Astrocyte of the spinal cord (primary cell): ENCODE measurements at regions not wholly inside any gene's neighbourhood (a gene's known extent, or its start where the extent isn't known, plus 50 kb on each side); places are given as distances from the start of the nearest gene placed in this dataset.

Experiments used
- DNase-seq: peaks from one replicate; pipeline ENCODE4 v3.0.0; 2011; ENCODE audit warnings: low read depth, low spot score
- H3K4me3 ChIP-seq: 2 replicates; pipeline ENCODE4 v1.5.1; 2011; ENCODE audit warnings: low read depth, mild to moderate bottlenecking, low read length, moderate library complexity
- in situ Hi-C: cut with HindIII; loops from 2 replicates; pipeline ENCODE4 v1.10.0; 2017; ENCODE audit warnings: low sequenced_read_pairs
- TF ChIP-seq, protein P1 (sequence below): IDR thresholded peaks from 2 replicates; pipeline ENCODE4 v1.5.1; 2012; ENCODE audit warnings: low read depth, mild to moderate bottlenecking, low read length, inconsistent platforms

- TF ChIP-seq, protein P1, sequence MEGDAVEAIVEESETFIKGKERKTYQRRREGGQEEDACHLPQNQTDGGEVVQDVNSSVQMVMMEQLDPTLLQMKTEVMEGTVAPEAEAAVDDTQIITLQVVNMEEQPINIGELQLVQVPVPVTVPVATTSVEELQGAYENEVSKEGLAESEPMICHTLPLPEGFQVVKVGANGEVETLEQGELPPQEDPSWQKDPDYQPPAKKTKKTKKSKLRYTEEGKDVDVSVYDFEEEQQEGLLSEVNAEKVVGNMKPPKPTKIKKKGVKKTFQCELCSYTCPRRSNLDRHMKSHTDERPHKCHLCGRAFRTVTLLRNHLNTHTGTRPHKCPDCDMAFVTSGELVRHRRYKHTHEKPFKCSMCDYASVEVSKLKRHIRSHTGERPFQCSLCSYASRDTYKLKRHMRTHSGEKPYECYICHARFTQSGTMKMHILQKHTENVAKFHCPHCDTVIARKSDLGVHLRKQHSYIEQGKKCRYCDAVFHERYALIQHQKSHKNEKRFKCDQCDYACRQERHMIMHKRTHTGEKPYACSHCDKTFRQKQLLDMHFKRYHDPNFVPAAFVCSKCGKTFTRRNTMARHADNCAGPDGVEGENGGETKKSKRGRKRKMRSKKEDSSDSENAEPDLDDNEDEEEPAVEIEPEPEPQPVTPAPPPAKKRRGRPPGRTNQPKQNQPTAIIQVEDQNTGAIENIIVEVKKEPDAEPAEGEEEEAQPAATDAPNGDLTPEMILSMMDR, result no peak
- in situ Hi-C loops, result no loop called here
- DNase-seq, result no peak
- H3K4me3 ChIP-seq, result no peak overlapping the region
Measured at GRCh38 chr6:140069576-140069975, 695.1 kb upstream of the CITED2 start.

- no peak overlapping the region for H3K4me3 ChIP-seq
- TF ChIP-seq, protein P1, result no peak
- DNase-seq, result no peak
- in situ Hi-C loops, result no loop called here
Measured at GRCh38 chr6:140068801-140069200, 694.4 kb upstream of the CITED2 start.

GRCh38 chr6:140064366-140064765 lies 689.9 kb upstream of the CITED2 start:
- TF ChIP-seq, protein P1, result no peak
- DNase-seq, result no peak
- H3K4me3 ChIP-seq, result no peak overlapping the region
- in situ Hi-C loops, result no loop called here

DNA sequence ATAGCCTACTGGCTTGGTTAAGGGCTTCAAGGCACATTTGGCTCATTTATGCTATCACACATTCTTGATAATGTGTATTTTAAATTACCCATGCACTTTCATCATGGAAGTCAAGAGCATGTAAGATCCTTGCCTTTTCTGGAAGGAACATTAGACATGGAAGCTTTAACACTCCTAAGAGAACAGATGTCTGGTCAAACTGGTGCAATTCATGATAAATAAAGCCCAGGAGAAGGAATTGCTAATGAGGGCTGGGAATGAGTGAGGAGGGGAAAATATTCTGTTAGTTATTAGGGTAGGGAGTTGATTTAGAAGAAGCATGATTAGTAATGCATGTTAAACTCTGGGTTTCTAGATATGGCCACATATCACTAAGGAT lies 688.6 kb upstream of the CITED2 start:
- no peak for DNase-seq
- TF ChIP-seq, protein P1, result no peak
- in situ Hi-C loops, result no loop called here
- H3K4me3 ChIP-seq, result no peak overlapping the region

DNA sequence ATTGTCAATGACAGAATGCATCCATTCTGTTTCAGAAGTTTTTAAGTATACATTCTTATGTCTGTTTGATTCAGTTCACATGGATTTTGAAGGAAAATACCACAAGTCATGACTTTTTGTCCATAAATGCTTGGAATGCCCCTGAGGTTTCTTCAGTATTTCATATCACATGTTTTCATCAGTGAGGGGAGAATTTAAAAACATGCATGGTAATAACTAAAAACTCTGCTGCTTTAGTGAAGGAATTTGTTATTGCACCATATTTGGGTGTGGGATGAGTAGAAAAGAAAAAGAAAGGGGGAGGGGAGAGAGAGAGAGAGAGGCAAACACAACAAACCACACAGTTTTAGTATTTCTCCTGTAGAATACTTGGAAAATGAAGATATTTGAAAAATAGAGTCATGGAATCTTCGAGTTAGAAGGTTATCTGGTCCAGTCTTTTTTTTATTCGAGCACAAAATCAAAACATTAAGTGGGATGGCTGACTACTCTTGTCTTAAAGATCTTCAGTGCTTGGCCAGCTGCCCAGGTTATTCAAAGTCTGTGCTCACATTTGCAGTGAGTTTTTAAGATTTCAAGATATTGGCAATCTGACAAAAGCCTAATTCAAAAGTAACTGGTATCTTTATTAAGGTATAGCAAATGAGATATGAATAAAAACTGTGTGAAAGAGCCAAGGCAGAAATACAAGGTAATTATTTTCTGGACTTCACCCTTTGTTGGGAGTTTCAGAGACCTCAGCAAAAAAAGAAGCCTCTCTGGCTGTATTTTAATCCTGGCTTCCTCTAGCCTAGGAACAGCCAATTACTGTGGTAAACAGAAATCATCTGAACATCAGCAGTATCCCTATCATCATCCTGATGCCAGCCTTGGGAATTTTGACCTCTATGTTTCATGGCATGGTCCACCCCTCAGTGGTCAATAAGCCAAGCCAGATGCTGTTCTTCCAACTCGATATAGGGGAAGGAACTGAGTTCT lies 687.9 kb upstream of the CITED2 start:
- no peak overlapping the region for H3K4me3 ChIP-seq
- DNase-seq, result peak; percentile 96
- in situ Hi-C loops, result no loop called here
- TF ChIP-seq, protein P1, result no peak

GRCh38 chr6:140061110-140062042 lies 686.9 kb upstream of the CITED2 start:
- DNase-seq, result no peak
- in situ Hi-C loops, result no loop called here
- no peak overlapping the region for H3K4me3 ChIP-seq
- TF ChIP-seq, protein P1, result no peak
